IPS DF 19.7 (cell line): ENCODE measurements at regions not wholly inside any gene's neighbourhood (a gene's known extent, or its start where the extent isn't known, plus 50 kb on each side); places are given as distances from the start of the nearest gene placed in this dataset.

Source experiments
- DNase-seq: peaks from one replicate; pipeline ENCODE4 v3.0.0-alpha.2; 2013; ENCODE audit warnings: low read depth, low spot score

DNA sequence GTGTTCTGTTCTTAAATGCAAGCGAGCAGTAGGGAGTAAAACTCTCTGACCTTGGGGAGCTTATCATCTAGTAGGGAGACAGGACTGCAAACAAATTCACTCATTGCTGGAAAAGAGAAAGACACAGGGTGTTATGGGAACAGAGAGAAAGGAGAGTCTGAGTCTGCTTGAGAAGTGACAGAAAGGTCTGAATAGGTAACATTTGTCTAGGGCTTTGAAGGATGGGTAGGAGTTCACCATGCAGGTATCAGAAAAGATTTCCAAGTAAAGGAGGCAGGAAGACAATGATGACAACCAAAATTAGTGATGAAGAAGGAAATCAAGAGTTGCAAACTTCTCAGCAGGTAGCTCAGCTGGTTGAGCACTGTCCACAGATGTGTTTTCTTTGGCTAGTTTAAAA is 93.6 kb upstream of the GPR139 start:
- DNase-seq: no peak

DNA sequence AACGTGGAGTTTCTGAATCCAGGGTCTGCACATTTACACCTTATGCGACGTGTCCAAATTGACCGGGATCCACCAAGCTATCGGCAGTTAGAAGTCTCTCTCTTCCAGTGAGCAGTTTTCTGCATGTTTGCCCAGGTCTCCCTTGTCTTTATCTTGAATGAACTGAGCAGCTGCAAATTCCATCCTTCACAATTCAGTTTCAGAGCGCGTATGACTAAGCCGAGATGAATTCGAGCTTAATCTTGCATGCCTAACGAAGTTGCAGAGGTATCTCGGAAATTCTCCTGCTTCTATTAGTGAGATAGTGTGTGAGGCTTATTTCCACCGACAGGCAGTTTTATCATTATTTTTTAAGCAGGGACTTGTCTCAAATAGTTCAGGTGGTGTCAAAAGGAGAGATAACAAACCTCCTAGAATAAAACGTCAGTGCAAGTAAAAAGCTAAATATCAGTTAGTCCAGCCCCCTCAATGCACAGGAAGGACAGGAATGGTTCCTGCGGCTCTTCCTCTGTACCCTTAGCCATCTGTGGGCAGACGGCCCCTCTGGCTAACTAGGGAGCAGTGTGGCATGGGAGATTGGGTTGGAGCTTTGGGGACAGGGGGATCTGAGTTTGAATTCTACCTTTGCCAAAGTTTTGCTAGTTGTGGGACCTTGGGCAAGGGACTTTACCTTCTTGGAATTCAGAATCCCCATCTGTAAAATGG is 93.0 kb upstream of the GPR139 start:
- peak; percentile 15 for DNase-seq

DNA sequence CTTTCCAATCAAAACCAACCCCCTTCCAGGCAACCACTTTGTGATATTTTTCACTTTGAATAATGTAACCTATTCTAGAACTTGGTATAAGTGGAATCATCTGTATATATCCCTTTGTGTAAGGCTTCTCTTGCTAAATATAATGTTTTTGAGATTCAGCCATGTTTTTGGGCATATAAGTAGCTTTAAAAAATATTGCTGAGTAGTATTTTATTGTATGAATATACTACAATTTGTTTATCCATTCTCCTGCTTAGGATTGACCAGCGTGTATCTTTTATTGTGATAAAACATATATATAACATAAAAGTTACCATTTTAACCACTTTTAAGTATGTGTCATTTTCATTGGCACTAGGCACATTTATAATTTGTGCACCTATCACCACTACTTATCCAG is 79.8 kb upstream of the GPR139 start:
- no peak for DNase-seq

DNA sequence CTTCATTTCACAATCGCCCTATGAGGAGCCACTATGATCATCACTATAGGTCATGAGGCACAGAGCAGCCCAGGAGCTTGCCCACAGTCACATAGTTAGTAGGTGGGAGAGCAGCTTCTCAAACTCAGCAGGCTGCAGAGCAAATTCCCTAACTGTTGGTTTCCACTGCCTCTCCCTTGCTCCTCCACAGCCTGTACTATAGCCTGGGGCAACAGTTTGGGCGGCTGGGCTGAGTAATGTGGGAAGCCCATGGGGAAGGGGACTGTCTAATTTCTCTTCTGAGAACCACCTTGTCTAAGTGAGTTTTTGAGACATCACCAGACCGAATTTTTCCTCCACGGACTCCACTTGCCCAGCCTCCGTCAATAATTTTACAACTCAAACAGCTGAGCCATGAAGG is 73.4 kb upstream of the GPR139 start:
- no peak for DNase-seq

DNA sequence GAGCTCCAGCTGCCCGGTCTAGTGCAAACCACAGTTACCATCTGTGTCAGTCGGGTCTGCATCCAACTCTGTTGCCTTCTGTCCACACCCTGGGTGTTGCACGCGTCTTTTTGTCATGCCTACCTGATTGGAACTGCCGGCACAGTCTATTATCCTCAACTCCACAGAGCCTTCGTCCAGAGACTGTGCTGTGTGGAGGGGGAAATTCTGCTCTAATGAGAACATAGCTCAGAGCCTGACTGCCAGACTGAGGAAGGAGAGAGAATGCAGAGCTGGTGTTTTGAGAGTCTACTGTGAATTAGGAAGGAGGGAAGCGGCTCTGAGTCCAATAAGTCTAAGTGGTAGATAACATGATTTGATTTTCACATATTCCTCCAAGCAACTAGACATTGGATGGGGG is 68.3 kb upstream of the GPR139 start:
- DNase-seq: no peak

DNA sequence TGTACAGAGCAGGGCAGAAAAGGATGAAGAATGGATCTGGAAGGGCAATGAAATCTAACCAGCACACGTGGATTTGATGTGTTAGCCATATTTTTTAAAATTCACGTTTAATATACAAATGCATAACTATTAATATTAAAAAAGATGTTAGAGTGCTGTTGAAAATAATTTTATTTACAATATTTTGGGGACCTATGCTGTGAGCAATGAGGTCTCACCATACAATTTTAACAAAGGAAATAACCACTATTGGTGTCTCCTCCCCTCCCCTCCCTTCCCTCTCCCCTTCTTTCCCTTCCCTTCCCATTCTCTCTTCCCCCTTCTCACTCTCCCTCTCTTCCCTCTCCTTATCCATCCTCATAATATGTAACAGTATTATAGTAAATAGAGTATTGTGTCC is 64.2 kb upstream of the GPR139 start:
- no peak for DNase-seq

DNA sequence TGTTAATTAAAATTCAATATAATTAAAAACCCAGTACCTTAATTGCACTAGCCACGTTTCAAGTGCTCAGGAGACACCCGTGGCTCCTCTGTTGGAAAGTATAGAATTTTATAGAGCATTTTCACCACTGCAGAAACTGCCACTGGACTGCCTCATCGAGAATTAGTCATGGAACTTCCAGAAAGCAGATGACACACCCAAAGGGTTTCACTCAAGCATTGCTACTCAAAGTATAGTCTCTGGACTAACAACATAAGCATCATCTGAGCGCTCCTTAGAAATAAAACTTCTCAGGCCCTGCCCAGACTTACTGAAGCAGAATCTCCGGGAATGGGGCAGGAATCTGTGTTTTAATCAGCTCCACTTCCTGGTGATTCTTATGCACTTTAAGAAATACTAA is 63.5 kb upstream of the GPR139 start:
- DNase-seq: no peak

DNA sequence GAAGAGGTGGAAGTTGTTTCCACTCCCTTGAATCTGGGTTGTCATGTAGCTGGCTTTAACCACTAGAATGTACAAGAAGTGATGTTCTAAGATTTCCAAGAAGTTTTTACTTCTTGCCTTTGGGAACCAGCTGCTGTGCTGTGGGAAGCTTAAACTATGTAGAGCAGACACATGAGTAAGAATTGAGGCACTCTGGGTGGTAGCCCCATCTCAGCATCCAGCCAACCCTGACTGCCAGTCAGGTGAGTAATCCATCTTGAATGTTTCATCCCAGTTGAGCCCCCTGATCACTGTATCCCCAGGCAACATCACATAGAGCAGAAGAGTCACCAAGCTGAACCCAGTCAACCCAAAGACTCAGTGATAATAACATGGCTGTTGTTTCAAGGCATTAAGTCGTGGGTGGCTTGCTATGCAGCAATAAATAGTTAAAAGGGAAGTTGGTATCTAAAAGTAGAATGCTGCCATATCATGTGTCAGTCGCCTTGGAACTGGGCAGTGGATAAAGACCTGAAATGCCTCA is 62.8 kb upstream of the GPR139 start:
- no peak for DNase-seq

DNA sequence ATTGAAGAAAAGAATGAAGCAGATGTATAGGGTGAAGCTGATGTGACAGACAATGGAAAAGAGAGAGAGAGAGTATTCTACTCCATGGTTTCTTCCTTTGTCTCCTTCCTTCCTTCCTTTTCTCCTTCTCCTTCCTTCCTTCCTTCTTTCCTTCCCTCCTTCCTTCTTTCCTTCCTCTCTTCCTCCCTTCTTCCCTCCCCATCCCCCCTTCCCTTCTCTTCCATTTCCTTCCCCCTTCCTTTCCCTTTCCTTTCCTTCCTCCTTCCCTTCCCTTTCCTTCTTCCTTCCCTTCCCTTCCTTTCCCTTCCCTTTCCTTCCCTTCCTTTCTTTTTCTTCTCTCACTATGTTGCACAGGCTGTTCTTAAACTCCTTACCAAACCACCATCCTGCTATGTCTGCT is 55.7 kb upstream of the GPR139 start:
- DNase-seq: no peak
